NT2/D1 (cell line): ENCODE measurements at regions not wholly inside any gene's neighbourhood (a gene's known extent, or its start where the extent isn't known, plus 50 kb on each side); places are given as distances from the start of the nearest gene placed in this dataset.
"Not testable (repeated sequence)": the region's sequence is repeated elsewhere in the genome, so short reads cannot be mapped to it uniquely, and the experiment has no call there.

Experiments used
- DNase-seq: peaks from one replicate; pipeline ENCODE4 v3.0.0-alpha.2; 2011; ENCODE audit warnings: low read depth, low spot score
- H3K27me3 ChIP-seq: 2 replicates; pipeline ENCODE4 v1.6.0; 2011; ENCODE audit warnings: mild to moderate bottlenecking; ENCODE audit not compliant: insufficient read length, insufficient read depth
- H3K36me3 ChIP-seq: 2 replicates; pipeline ENCODE4 v1.6.1; 2011; ENCODE audit warnings: mild to moderate bottlenecking, low read length, mixed read lengths; ENCODE audit not compliant: insufficient read depth, insufficient read length
- H3K4me1 ChIP-seq: 2 replicates; pipeline ENCODE4 v1.5.1; 2011; ENCODE audit not compliant: insufficient read depth, insufficient read length
- H3K4me3 ChIP-seq: 2 replicates; pipeline ENCODE4 v1.5.1; 2011; ENCODE audit warnings: low read depth; ENCODE audit not compliant: insufficient read length
- H3K9ac ChIP-seq: 2 replicates; pipeline ENCODE4 v1.6.0; 2011; ENCODE audit warnings: low read depth; ENCODE audit not compliant: insufficient read length
- H3K9me3 ChIP-seq: 2 replicates; pipeline ENCODE4 v1.5.1; 2011; ENCODE audit warnings: mild to moderate bottlenecking, low read length; ENCODE audit not compliant: insufficient read depth
- SUZ12 ChIP-seq: IDR thresholded peaks from 2 replicates; pipeline ENCODE4 v1.6.1; 2011; ENCODE audit not compliant: insufficient read length, insufficient read depth; ENCODE audit errors: extremely low read depth
- YY1 ChIP-seq: IDR thresholded peaks from 2 replicates; pipeline ENCODE4 v1.6.1; 2011; ENCODE audit not compliant: insufficient read length, insufficient read depth
- ZNF274 ChIP-seq: IDR thresholded peaks from 2 replicates; pipeline ENCODE4 v1.6.1; 2011; ENCODE audit warnings: mild to moderate bottlenecking, low read depth, low read length

- H3K4me3 ChIP-seq: no peak overlapping the region
- no peak overlapping the region for H3K9ac ChIP-seq
- no peaks in the 10 kb centered on the region for H3K4me1 ChIP-seq
- peaks cover 5% of the 10 kb centered on the region; the same call in 1 of the 2 replicates for H3K9me3 ChIP-seq
- TF ChIP-seq SUZ12: no peak
- TF ChIP-seq YY1: no peak
- TF ChIP-seq ZNF274: no peak
- no peaks in the 10 kb centered on the region for H3K27me3 ChIP-seq
- no peaks in the 10 kb centered on the region for H3K36me3 ChIP-seq
- DNase-seq: no peak
Observed at GRCh38 chr2:142629193-142629592, 248.3 kb upstream of the KYNU start.

GRCh38 chr2:142621287-142621686 is 256.2 kb upstream of the KYNU start:
- Histone ChIP-seq H3K27me3 (no peaks in the 10 kb centered on the region), H3K36me3 (no peaks in the 10 kb centered on the region), H3K4me1 (no peaks in the 10 kb centered on the region), H3K9me3 (no peaks in the 10 kb centered on the region), H3K4me3 (no peak overlapping the region), H3K9ac (no peak overlapping the region)
- TF ChIP-seq ZNF274 (no peak), SUZ12 (no peak)
- no peak for DNase-seq

DNA sequence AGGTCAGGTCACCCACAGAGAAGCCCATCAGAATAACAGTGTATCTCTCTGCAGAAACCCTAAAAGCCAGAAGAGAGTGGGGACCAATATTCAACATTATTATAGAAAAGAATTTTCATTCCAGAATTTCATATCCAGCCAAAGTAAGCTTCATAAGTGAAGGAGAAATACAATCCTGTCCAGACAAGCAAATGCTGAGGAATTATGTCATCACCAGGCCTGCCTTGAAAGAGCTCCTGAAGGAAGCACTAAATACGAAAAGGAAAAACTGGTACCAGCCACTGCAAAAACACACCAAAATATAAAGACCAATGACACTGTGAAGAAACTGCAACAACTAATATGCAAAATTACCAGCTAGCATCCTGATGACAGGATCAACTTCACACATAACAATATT is 260.0 kb upstream of the KYNU start:
- no peak overlapping the region for H3K4me3 ChIP-seq
- no peak for DNase-seq
- no peak for TF ChIP-seq SUZ12
- TF ChIP-seq ZNF274: no peak
- no peak for TF ChIP-seq YY1
- H3K36me3 ChIP-seq: no peaks in the 10 kb centered on the region
- H3K27me3 ChIP-seq: no peaks in the 10 kb centered on the region
- H3K4me1 ChIP-seq: no peaks in the 10 kb centered on the region
- H3K9me3 ChIP-seq: no peaks in the 10 kb centered on the region
- H3K9ac ChIP-seq: no peak overlapping the region

- no peaks in the 10 kb centered on the region for H3K4me1 ChIP-seq
- no peak overlapping the region for H3K9ac ChIP-seq
- no peaks in the 10 kb centered on the region for H3K27me3 ChIP-seq
- no peak for DNase-seq
- H3K9me3 ChIP-seq: no peaks in the 10 kb centered on the region
- no peaks in the 10 kb centered on the region for H3K36me3 ChIP-seq
- TF ChIP-seq YY1 (no peak), SUZ12 (no peak)
- H3K4me3 ChIP-seq: no peak overlapping the region
Observed at GRCh38 chr2:142615876-142616275, 261.6 kb upstream of the KYNU start.

- H3K4me1 ChIP-seq, H3K36me3 ChIP-seq, DNase-seq, H3K27me3 ChIP-seq, H3K9me3 ChIP-seq, H3K9ac ChIP-seq, H3K4me3 ChIP-seq: not testable (repeated sequence)
Observed at GRCh38 chr2:142613193-142613592, 264.3 kb upstream of the KYNU start.

DNA sequence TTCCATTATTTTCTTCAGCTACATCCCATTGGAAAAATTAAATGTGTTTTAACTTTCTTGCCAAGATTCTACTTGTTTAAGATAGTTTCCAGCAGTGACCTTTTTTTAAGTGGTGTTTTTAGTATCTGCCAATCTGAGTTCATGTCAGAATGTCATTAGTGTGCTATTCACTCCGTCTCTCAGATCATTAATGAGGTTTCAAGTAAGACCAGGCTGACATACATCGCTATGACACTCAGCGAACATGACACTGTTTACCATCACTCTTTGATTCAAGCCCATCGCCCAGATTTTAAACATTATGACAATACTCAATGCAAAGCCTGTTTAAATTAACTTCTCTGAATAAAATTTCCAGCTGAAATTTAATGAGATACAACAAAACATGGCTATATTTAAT is 272.0 kb upstream of the KYNU start:
- Histone ChIP-seq H3K4me1 (no peaks in the 10 kb centered on the region), H3K9me3 (no peaks in the 10 kb centered on the region), H3K36me3 (no peaks in the 10 kb centered on the region), H3K4me3 (no peak overlapping the region), H3K27me3 (no peaks in the 10 kb centered on the region), H3K9ac (no peak overlapping the region)
- TF ChIP-seq YY1: no peak
- TF ChIP-seq ZNF274: no peak
- TF ChIP-seq SUZ12: no peak
- DNase-seq: no peak

DNA sequence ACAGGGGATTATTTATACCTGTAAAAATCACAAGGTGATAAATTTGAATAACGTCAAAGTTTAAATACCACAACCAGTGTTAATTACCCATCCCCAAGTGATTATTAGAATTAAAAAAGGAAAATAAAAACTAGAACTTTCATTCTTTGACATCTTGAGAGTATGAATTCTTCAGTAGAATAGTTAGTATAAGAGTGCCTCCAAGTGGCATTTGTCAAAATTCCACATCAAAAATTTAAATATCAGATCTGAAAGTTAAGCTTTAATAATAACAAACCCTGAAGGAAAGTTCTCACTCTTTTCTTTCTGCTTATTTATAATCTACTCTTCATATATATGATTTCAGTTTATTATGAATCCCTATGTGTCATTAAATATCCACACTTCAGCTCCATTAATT is 273.7 kb upstream of the KYNU start:
- Histone ChIP-seq H3K9me3 (no peaks in the 10 kb centered on the region), H3K36me3 (no peaks in the 10 kb centered on the region), H3K9ac (no peak overlapping the region), H3K4me1 (no peaks in the 10 kb centered on the region), H3K4me3 (no peak overlapping the region), H3K27me3 (no peaks in the 10 kb centered on the region)
- no peak for DNase-seq
- TF ChIP-seq ZNF274 (no peak), SUZ12 (no peak), YY1 (no peak)

- DNase-seq: no peak
- H3K27me3 ChIP-seq: no peaks in the 10 kb centered on the region
- TF ChIP-seq SUZ12 (no peak), YY1 (no peak)
- no peak overlapping the region for H3K4me3 ChIP-seq
- H3K4me1 ChIP-seq: no peaks in the 10 kb centered on the region
- H3K9me3 ChIP-seq: no peaks in the 10 kb centered on the region
- H3K36me3 ChIP-seq: no peaks in the 10 kb centered on the region
- H3K9ac ChIP-seq: no peak overlapping the region
Observed at GRCh38 chr2:142602418-142602989, 275.0 kb upstream of the KYNU start.
